AG09309 (cell line): ENCODE measurements at regions not wholly inside any gene's neighbourhood (a gene's known extent, or its start where the extent isn't known, plus 50 kb on each side); places are given as distances from the start of the nearest gene placed in this dataset.
"Not testable (repeated sequence)": the region's sequence is repeated elsewhere in the genome, so short reads cannot be mapped to it uniquely, and the experiment has no call there.

Source experiments
- DNase-seq: peaks from one replicate; pipeline ENCODE4 v3.0.0-alpha.2; 2010; ENCODE audit warnings: low read depth
- H3K4me3 ChIP-seq: 2 replicates; pipeline ENCODE4 v1.5.1; 2011; ENCODE audit warnings: mild to moderate bottlenecking, low read depth, low read length, moderate library complexity; ENCODE audit not compliant: control insufficient read depth
- TF ChIP-seq, protein P1 (sequence below): IDR thresholded peaks from 2 replicates; pipeline ENCODE4 v1.5.1; 2011; ENCODE audit warnings: mild to moderate bottlenecking, low read depth, low read length, inconsistent platforms; ENCODE audit not compliant: insufficient read depth, control insufficient read depth; ENCODE audit errors: missing control alignments

DNA sequence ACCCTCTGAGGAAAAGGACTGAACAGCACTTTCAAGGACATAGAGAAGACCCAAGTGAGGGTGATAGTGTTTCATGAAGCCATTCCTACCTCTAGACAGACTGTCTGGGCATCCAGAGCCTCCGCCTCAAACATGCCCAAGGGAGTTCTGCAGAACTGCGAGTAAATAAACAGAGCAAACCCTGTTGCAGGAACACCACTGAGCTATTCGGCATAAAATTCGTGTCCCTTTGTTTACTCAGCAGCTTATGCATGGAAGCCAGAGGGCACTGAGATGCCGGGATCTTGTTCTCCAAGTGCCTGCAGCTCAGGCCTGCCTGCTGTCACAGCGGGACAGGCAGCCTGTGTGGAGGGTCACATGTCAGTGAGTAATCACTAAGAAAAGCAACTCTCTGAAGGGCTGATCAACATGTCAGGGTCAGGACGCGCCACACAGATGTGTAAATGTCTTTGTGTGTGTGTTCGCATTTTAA is 164.9 kb upstream of the HEY2 start:
- TF ChIP-seq, protein P1, sequence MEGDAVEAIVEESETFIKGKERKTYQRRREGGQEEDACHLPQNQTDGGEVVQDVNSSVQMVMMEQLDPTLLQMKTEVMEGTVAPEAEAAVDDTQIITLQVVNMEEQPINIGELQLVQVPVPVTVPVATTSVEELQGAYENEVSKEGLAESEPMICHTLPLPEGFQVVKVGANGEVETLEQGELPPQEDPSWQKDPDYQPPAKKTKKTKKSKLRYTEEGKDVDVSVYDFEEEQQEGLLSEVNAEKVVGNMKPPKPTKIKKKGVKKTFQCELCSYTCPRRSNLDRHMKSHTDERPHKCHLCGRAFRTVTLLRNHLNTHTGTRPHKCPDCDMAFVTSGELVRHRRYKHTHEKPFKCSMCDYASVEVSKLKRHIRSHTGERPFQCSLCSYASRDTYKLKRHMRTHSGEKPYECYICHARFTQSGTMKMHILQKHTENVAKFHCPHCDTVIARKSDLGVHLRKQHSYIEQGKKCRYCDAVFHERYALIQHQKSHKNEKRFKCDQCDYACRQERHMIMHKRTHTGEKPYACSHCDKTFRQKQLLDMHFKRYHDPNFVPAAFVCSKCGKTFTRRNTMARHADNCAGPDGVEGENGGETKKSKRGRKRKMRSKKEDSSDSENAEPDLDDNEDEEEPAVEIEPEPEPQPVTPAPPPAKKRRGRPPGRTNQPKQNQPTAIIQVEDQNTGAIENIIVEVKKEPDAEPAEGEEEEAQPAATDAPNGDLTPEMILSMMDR: no peak
- H3K4me3 ChIP-seq: no peak overlapping the region
- DNase-seq: no peak

DNA sequence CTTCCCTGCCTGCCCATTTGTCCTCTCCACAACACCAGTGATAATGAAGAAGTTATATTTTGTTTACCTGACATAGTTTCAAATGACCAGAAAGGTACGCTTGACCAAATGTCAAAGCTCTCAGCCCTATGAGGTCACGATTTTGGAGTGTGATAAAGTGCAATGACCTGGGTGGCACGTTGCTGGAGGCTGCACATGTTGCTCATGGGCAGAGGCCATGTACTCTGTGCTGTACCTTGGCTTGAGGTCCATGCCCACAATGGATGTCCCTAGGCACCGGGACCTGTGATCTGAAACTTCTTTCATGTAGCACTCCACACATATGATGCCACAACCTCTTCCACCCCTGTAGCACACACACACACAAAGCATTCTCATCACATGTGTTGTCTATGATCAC is 164.0 kb upstream of the HEY2 start:
- TF ChIP-seq, protein P1: no peak
- no peak for DNase-seq
- H3K4me3 ChIP-seq: no peak overlapping the region

DNA sequence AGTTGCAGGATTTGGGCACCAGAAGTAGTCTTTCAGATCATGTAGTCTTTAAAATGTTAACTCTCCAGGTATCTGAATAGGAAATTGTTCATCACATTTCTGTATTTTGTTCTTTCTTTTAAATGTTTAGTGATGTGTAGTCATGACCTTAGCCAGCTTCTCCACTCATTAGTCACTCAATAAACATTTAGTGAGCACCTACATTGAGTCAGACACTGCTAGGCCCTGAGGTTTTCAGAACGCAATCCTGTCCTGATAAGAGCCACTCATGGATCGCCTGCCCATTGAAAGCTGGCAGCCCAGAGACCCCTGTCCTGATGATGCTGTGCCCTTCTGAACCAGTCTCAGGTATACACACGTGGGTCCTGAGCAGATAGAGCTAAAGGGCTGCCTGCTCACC is 163.4 kb upstream of the HEY2 start:
- TF ChIP-seq, protein P1: no peak
- H3K4me3 ChIP-seq: no peak overlapping the region
- no peak for DNase-seq

DNA sequence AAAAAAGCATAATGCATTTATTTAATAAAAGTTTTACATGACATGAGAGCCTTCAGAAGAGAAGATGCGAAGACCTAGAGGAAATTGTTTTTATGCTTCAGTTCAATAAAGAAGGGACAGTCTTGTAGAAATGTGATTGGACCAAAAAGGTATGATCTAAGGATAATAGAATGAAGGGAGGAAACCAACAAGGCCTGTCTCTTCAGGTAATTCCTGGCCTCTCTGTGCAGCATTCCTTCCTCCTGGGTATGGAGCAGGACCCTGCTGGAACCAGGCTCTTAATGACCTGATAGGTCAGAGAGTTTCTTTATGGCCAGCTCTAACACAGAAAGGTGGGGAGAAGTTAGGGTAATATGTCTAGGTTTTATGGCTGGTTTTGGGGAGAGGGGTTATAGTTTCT is 162.8 kb upstream of the HEY2 start:
- TF ChIP-seq, protein P1: no peak

DNA sequence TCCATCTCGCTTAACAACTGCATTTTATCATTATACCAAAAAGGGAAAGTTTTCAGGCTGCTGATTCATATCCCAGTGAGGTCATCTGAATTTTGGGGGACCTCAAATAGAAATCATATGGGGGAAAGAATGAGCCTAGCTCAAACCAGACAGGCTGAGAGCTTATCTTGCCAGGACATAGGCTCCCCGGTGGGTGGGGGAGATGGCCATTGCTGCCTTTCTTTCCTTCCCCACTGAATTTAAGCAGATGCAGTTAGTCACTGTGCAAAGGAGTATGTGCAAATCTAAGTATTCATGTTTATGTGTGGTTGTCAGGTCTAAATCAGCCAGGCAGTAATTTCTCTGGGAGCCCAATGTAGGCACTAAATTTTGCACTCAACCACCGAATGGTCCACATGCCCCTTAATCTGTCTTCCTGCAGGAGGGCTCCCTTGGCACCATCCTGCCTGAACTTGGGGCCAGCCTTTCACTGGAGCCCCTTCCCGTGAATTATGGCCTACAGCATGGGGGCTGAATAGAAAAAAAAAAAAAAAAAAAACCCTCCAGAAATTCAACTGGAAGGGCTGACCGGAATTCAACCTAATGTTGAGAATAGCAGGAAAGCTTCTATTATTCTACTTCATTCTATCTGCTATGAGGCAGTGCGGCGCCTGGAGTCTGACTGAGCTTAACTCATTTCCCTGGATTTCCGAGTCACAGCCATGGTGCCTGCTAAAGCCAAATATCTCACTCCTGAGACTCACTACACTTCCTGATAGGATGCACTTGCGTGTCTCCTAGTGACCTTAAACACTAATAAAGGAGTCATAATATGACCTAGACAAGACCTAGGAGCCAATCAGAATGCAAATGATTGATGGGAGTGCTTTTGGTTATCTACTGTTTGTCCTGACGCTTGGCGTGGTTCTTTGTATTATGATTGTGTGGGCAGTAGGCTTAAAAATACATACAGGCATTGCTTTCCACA is 161.5 kb upstream of the HEY2 start:
- TF ChIP-seq, protein P1: no peak
- DNase-seq: no peak

More for the DNA sequence above, 162.8 kb upstream of the HEY2 start:
- H3K4me3 ChIP-seq: no peak overlapping the region
- no peak for DNase-seq

DNA sequence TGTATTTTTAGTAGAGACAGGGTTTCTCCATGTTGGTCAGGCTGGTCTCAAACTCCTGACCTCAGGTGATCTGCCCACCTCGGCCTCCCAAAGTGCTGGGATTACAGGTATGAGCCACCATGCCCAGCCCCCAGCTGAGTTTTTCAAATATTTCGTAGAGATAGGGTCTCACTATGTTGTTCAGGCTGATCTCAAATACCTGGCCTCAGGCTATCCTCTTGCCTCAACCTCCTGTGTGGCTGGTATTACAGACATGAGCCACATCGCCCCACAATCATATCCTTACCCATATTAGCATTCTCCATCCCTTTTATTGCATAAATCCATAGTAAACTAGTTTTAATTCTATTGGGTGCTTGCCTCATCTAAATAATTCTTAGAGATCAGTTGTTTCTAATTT is 157.6 kb upstream of the HEY2 start:
- not testable (repeated sequence) for DNase-seq, H3K4me3 ChIP-seq

More for the DNA sequence above, 161.5 kb upstream of the HEY2 start:
- no peak overlapping the region for H3K4me3 ChIP-seq

DNA sequence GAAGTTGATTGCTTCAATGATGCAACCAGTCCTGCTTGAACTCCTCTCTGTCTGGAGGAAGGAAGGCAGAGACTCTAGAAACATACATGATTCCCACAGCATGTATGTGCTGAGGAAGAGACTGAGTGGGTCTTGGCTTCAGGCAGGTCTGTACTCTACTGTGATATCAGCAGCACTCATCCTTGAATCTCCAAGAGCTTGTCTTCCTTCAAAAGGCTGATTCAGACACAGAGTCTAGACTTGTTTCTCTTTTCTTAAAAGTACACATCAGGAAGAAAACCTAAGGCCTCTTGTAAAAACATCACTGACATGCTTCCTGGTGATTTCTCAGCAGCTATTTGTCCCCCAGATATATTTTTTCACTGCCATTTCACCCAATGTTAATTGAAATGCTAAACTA is 155.7 kb upstream of the HEY2 start:
- TF ChIP-seq, protein P1: no peak

More for the DNA sequence above, 155.7 kb upstream of the HEY2 start:
- no peak overlapping the region for H3K4me3 ChIP-seq
- DNase-seq: no peak
